GM12875 (cell line): ENCODE measurements at regions not wholly inside any gene's neighbourhood (a gene's known extent, or its start where the extent isn't known, plus 50 kb on each side); places are given as distances from the start of the nearest gene placed in this dataset.

Experiments
- H3K4me3 ChIP-seq: one replicate; pipeline ENCODE4 v1.5.1; 2011; ENCODE audit warnings: low read depth, low read length, control low read depth
- TF ChIP-seq, protein P1 (sequence below): IDR thresholded peaks from 2 replicates; pipeline ENCODE4 v1.5.1; 2011; ENCODE audit warnings: low read depth, mild to moderate bottlenecking, control low read depth, inconsistent platforms, low read length, moderate library complexity, borderline replicate concordance; ENCODE audit not compliant: insufficient read depth

DNA sequence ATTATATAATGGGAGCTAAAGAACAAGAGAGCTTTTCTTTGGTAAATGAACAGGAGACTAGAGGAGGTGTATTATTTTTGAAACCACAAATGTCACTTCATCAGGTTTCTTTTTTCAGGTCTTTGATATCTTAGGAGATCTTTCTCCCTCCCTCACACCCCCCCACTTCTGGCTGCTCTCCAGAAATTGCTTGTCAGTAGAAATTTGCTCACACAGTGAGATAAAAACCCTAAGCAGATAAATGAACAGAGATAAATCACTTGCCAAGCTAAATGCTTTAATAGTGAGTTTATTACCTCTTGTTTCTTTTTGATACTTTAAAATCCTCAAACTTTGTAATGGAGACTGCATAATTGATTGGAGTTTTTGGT lies 421.2 kb upstream of the TENM3 start:
- TF ChIP-seq, protein P1, sequence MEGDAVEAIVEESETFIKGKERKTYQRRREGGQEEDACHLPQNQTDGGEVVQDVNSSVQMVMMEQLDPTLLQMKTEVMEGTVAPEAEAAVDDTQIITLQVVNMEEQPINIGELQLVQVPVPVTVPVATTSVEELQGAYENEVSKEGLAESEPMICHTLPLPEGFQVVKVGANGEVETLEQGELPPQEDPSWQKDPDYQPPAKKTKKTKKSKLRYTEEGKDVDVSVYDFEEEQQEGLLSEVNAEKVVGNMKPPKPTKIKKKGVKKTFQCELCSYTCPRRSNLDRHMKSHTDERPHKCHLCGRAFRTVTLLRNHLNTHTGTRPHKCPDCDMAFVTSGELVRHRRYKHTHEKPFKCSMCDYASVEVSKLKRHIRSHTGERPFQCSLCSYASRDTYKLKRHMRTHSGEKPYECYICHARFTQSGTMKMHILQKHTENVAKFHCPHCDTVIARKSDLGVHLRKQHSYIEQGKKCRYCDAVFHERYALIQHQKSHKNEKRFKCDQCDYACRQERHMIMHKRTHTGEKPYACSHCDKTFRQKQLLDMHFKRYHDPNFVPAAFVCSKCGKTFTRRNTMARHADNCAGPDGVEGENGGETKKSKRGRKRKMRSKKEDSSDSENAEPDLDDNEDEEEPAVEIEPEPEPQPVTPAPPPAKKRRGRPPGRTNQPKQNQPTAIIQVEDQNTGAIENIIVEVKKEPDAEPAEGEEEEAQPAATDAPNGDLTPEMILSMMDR: no peak
- H3K4me3 ChIP-seq: no peak overlapping the region

DNA sequence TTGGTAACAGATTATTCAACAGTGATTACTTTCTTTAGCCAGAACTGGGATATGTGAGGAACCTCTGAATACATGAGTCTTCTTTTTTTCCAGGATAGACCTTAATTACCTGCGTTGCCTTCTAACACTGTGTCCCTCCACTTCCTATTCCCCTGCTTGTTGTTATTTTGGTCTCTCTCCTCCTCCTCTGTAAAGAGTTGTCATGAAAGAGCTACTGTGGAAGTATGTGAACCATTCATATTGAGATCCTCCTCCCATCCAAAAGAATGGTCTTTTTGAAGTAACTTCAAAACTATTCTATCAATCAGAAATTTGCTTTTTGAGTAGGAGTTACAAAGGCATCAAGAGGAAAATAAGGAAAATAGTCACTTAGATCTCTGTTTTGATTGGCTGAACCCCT lies 420.0 kb upstream of the TENM3 start:
- TF ChIP-seq, protein P1: no peak

DNA sequence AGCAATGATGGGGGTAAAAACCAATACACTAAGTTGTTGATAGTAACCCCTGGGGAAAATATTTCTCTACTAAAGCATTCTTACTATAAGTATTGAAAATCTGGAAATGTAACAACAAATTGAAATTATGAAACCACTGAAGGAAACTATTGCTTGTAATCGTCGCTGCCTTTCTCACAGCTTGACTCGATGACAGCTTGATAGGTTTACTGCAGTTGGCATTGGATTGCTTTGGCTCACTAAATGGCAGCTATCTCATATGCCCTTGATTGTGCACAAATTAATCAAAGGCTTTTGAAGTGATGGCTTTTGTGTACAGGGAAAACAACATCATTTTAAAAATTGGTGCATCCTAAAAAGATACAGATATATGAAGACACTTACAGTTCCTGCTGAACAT lies 419.6 kb upstream of the TENM3 start:
- no peak overlapping the region for H3K4me3 ChIP-seq
- TF ChIP-seq, protein P1: no peak

More for the DNA sequence above, 420.0 kb upstream of the TENM3 start:
- no peak overlapping the region for H3K4me3 ChIP-seq

DNA sequence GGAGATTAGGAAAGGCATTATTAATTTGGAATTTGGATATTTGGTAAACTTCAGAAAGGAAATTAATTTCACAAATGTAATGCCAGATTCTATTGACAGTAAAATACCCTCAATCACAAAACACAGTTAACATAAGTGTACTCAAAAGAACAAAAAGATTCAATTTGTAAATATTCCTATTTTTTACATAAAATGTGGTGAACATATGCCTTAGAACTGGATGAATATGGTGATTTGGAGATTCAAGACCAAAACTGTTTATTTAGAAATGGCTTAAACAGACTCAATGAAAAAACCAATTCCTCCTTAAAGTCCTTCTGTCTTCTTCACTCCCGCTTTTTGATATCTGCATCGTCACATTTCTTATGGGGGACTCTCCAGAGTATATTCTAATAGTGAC lies 417.6 kb upstream of the TENM3 start:
- TF ChIP-seq, protein P1: no peak
- H3K4me3 ChIP-seq: no peak overlapping the region

DNA sequence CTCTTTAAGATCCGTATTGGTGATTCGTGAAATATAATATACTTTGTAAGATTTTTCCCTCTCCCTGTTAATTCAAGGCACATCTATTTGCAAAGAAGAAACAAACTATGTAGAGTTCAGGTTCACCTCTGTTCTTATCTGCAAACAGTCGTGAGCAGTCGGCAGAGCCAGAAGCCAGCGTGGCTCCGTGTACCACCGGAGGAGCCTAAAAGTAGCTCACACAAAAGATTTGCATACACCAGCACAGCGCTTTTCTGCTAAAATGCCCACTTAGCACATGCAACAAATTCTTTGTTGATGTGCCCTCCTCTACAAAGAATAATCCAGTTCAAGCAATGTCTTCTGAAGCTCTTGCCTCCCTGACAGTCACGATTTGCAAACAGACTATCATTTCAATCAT lies 416.0 kb upstream of the TENM3 start:
- no peak overlapping the region for H3K4me3 ChIP-seq
- TF ChIP-seq, protein P1: no peak

DNA sequence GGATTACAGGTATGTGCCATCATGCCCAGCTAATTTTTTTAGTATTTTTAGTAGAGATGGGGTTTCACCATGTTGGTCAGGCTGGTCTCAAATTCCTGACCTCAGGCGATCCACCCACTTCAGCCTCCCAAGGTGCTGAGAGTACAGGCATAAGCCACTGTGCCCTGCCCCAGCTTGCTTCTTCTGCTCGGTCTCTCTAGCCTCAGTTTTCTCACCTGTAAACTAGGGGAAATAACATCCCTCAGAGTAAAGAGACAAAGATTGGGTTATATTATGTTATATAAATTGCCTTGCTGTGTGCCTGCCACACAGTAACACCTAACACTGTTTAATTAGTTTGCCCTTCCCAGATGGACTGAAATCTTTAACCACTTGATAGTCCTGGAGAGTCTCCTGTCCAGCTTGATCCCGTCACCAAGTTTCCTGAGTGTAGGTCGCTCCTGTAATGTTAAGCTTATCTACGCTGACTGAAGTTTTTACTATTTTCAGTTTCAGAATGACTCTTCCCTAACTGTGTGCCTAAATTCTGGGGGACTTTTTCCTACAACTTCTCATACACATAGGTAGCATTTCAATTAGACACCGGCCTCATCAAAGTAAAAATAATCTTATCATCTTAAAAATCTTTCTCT lies 412.7 kb upstream of the TENM3 start:
- TF ChIP-seq, protein P1: no peak
- no peak overlapping the region for H3K4me3 ChIP-seq

DNA sequence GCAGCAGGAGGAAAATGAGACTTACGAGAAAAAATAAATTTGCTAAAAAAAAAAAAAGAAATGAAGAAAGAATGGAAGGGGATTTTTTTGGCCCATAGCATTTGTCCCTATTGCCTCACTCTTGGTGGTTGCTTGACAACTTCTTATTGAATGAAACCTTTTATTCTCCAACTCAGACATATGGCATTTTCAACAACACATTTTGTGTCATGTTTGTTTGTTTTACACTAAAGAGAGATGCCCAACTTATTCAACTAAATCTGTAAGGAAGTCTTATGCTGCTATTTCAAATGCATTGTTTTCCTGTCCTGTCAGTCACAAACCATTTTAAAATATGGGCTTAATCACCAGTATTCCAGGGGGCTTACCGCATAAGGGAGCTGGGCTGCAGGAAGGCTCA lies 409.1 kb upstream of the TENM3 start:
- TF ChIP-seq, protein P1: no peak
- H3K4me3 ChIP-seq: no peak overlapping the region
